Fibroblast of the conjunctiva (primary cell): ENCODE measurements at regions not wholly inside any gene's neighbourhood (a gene's known extent, or its start where the extent isn't known, plus 50 kb on each side); places are given as distances from the start of the nearest gene placed in this dataset.
"Not testable (repeated sequence)": the region's sequence is repeated elsewhere in the genome, so short reads cannot be mapped to it uniquely, and the experiment has no call there.

Source experiments
- DNase-seq: peaks from one replicate; pipeline ENCODE4 v3.0.0-alpha.2; 2010; ENCODE audit warnings: low read depth

GRCh38 chr11:36790526-36790925 lies 192.5 kb upstream of the RAG2 start:
- DNase-seq, result no peak

GRCh38 chr11:36783808-36784207 lies 185.8 kb upstream of the RAG2 start:
- DNase-seq, result no peak

- no peak for DNase-seq
Observed at GRCh38 chr11:36779791-36780190, 181.8 kb upstream of the RAG2 start.

GRCh38 chr11:36777311-36777710 lies 179.3 kb upstream of the RAG2 start:
- DNase-seq, result peak; percentile 4

- DNase-seq, result no peak
Observed at GRCh38 chr11:36775756-36776155, 177.7 kb upstream of the RAG2 start.

- DNase-seq, result no peak
Observed at GRCh38 chr11:36775130-36775529, 177.1 kb upstream of the RAG2 start.

GRCh38 chr11:36774603-36775002 lies 176.6 kb upstream of the RAG2 start:
- peak; percentile 23 for DNase-seq

GRCh38 chr11:36763187-36763586 lies 165.2 kb upstream of the RAG2 start:
- no peak for DNase-seq

- DNase-seq, result no peak
Observed at GRCh38 chr11:36757075-36757474, 159.0 kb upstream of the RAG2 start.

- DNase-seq, result no peak
Observed at GRCh38 chr11:36753960-36754359, 155.9 kb upstream of the RAG2 start.

- no peak for DNase-seq
Observed at GRCh38 chr11:36751996-36752395, 154.0 kb upstream of the RAG2 start.

- DNase-seq, result no peak
Observed at GRCh38 chr11:36751335-36751781, 153.3 kb upstream of the RAG2 start.

GRCh38 chr11:36750349-36750748 lies 152.3 kb upstream of the RAG2 start:
- no peak for DNase-seq

- DNase-seq, result no peak
Observed at GRCh38 chr11:36748836-36749235, 150.8 kb upstream of the RAG2 start.

GRCh38 chr11:36746886-36747710 lies 149.1 kb upstream of the RAG2 start:
- peak; percentile 94 for DNase-seq

- peak; percentile 36 for DNase-seq
Observed at GRCh38 chr11:36744375-36745168, 146.5 kb upstream of the RAG2 start.

- DNase-seq, result no peak
Observed at GRCh38 chr11:36743039-36743438, 145.0 kb upstream of the RAG2 start.

- no peak for DNase-seq
Observed at GRCh38 chr11:36741515-36741914, 143.5 kb upstream of the RAG2 start.

- no peak for DNase-seq
Observed at GRCh38 chr11:36738292-36738861, 140.3 kb upstream of the RAG2 start.

- no peak for DNase-seq
Observed at GRCh38 chr11:36736103-36736502, 138.1 kb upstream of the RAG2 start.

- DNase-seq, result not testable (repeated sequence)
Observed at GRCh38 chr11:36733721-36734120, 135.7 kb upstream of the RAG2 start.

GRCh38 chr11:36730761-36731160 lies 132.7 kb upstream of the RAG2 start:
- no peak for DNase-seq

- DNase-seq, result no peak
Observed at GRCh38 chr11:36729825-36730224, 131.8 kb upstream of the RAG2 start.
